Endothelial cell of umbilical vein (primary cell): ENCODE measurements at regions not wholly inside any gene's neighbourhood (a gene's known extent, or its start where the extent isn't known, plus 50 kb on each side); places are given as distances from the start of the nearest gene placed in this dataset.

Experiments
- BruUV-seq: library from RNA; stranded (reverse); fragments of 400-500 nt; replicated peaks from 2 replicates; lab custom pipeline; 2021; lab: Mats Ljungman, UMichigan
- CTCF ChIA-PET: fragments of 300-600, 350-600 bp; sonication (Branson Sonifier 250); formaldehyde crosslinking; loops from one replicate; lab custom pipeline; 2021; ENCODE audit warnings: antibody characterized with exemption, inconsistent platforms; lab: Charles Lee
- POLR2A ChIA-PET: fragments of 300-600, 350-600 bp; sonication (Branson Sonifier 250); formaldehyde crosslinking; loops from one replicate; lab custom pipeline; 2021; ENCODE audit warnings: antibody characterized with exemption, inconsistent platforms; lab: Charles Lee
- DNase-seq: peaks from one replicate; pipeline ENCODE4 v3.0.0-alpha.2; 2011; ENCODE audit warnings: low read depth, low spot score
- FAIRE-seq: peaks from 2 replicates; lab custom pipeline; 2011; peaks lifted over from hg19 to GRCh38; lab: Jason Lieb, UNC
- H2AFZ ChIP-seq: 2 replicates; pipeline ENCODE4 v1.6.0; 2012; ENCODE audit warnings: low read depth, low read length, control low read depth, inconsistent platforms
- H3K27ac ChIP-seq: 2 replicates; pipeline ENCODE4 v1.5.1; 2011; ENCODE audit warnings: low read depth, mild to moderate bottlenecking, control low read depth, low read length, moderate library complexity; ENCODE audit not compliant: insufficient read depth
- H3K27me3 ChIP-seq, 2 experiments: 2 replicates each; pipeline versions ENCODE4 v1.6.0 to v1.6.1; 2011; ENCODE audit warnings: low read length in 2 of 2, mixed read lengths in 1 of 2; ENCODE audit not compliant: control insufficient read depth in 2 of 2, insufficient read depth in 2 of 2
- H3K36me3 ChIP-seq, 2 experiments: 2 replicates in 1 of 2; 3 replicates in 1 of 2; pipeline ENCODE4 v1.5.1; 2011; ENCODE audit warnings: low read length in 2 of 2, mild to moderate bottlenecking in 1 of 2, moderate library complexity in 1 of 2; ENCODE audit not compliant: control insufficient read depth in 2 of 2, insufficient read depth in 2 of 2; ENCODE audit errors: extremely low read depth in 1 of 2
- H3K4me1 ChIP-seq: 3 replicates; pipeline ENCODE4 v1.5.1; 2011; ENCODE audit warnings: mild to moderate bottlenecking, low read length; ENCODE audit not compliant: control insufficient read depth, insufficient read depth; ENCODE audit errors: extremely low read depth
- H3K4me2 ChIP-seq: 2 replicates; pipeline ENCODE4 v1.6.1; 2011; ENCODE audit warnings: low read length, control low read depth, mixed read lengths; ENCODE audit not compliant: insufficient read depth
- H3K4me3 ChIP-seq, 3 experiments: fragments of 200-600 bp in 1 of 3; sonication (generic), shearing (Covaris generic) in 1 of 3; replicated peaks in 1 of 3; 2 replicates each; pipeline ENCODE4 v1.5.1; 2011 to 2016; ENCODE audit warnings: control low read depth in 3 of 3, low read length in 3 of 3, mild to moderate bottlenecking in 2 of 3, inconsistent platforms in 1 of 3, low read depth in 1 of 3, moderate library complexity in 1 of 3; ENCODE audit not compliant: insufficient read depth in 1 of 3
- H3K79me2 ChIP-seq: 2 replicates; pipeline ENCODE4 v1.6.0; 2012; ENCODE audit warnings: low read length, inconsistent platforms; ENCODE audit not compliant: control insufficient read depth, insufficient read depth
- H3K9ac ChIP-seq: replicated peaks from 2 replicates; pipeline ENCODE3; 2011; ENCODE audit warnings: low read length, control low read depth; ENCODE audit not compliant: insufficient read depth; ENCODE audit errors: extremely low read depth
- H3K9me1 ChIP-seq: replicated peaks from 3 replicates; pipeline ENCODE4 v1.6.0; 2011; ENCODE audit warnings: mild to moderate bottlenecking, low read length; ENCODE audit not compliant: control insufficient read depth, insufficient read depth; ENCODE audit errors: extremely low read depth
- H3K9me3 ChIP-seq: replicated peaks from 2 replicates; pipeline ENCODE4 v1.5.1; 2012; ENCODE audit warnings: low read length, inconsistent platforms; ENCODE audit not compliant: control insufficient read depth, insufficient read depth
- H4K20me1 ChIP-seq: replicated peaks from 2 replicates; pipeline ENCODE3; 2011; ENCODE audit warnings: mild to moderate bottlenecking, low read length; ENCODE audit not compliant: control insufficient read depth, insufficient read depth; ENCODE audit errors: extremely low read depth
- EZH2 ChIP-seq: IDR thresholded peaks from 2 replicates; pipeline ENCODE4 v1.6.1; 2012; ENCODE audit warnings: borderline replicate concordance, low read depth, mild to moderate bottlenecking, moderate library complexity, low read length, inconsistent platforms; ENCODE audit not compliant: severe bottlenecking
- FOS ChIP-seq: IDR thresholded peaks from 2 replicates; pipeline ENCODE4 v1.6.1; 2011; ENCODE audit warnings: mild to moderate bottlenecking, low read length, moderate library complexity, borderline replicate concordance; ENCODE audit not compliant: insufficient read depth
- GATA2 ChIP-seq: IDR thresholded peaks from 2 replicates; pipeline ENCODE4 v1.7.0; 2011; ENCODE audit warnings: low read depth, mild to moderate bottlenecking, moderate library complexity, mixed read lengths, low read length; ENCODE audit not compliant: insufficient read length, insufficient read depth
- JUN ChIP-seq: IDR thresholded peaks from 2 replicates; pipeline ENCODE4 v1.6.1; 2011; ENCODE audit warnings: borderline replicate concordance, low read depth; ENCODE audit not compliant: insufficient read length, insufficient read depth
- MYC ChIP-seq: IDR thresholded peaks from one replicate; pipeline ENCODE4 v1.6.1; 2011; ENCODE audit warnings: mild to moderate bottlenecking, low read depth, low read length
- POLR2A ChIP-seq: IDR thresholded peaks from 2 replicates; pipeline ENCODE4 v1.6.1; 2012; ENCODE audit warnings: low read depth, mild to moderate bottlenecking, control low read depth, low read length
- POLR2AphosphoS5 ChIP-seq: IDR thresholded peaks from 2 replicates; pipeline ENCODE4 v1.6.1; 2012; ENCODE audit warnings: low read depth, mild to moderate bottlenecking, control low read depth, low read length, moderate library complexity; ENCODE audit not compliant: insufficient read depth
- dilution Hi-C: fragments of 300-500 bp; cut with MboI; formaldehyde crosslinking; loops from one replicate; pipeline ENCODE4 v1.15.0; 2019; ENCODE audit warnings: low sequenced_read_pairs; ENCODE audit not compliant: extremely low pct_ligation_motif_present
- intact Hi-C: fragments of 100-400 bp; cut with micrococcal nuclease; formaldehyde crosslinking; loops from one replicate; pipeline ENCODE4 v1.10.0; 2022
- TF ChIP-seq, protein P1 (sequence below), 2 donors: IDR thresholded peaks; 1 replicate in 1 of 2; 2 replicates in 1 of 2; pipeline ENCODE4 v1.5.1; 2011; ENCODE audit warnings: low read length in 2 of 2, mild to moderate bottlenecking in 2 of 2, moderate library complexity in 2 of 2, control low read depth in 1 of 2, inconsistent platforms in 1 of 2, low read depth in 1 of 2; ENCODE audit not compliant: insufficient read depth in 1 of 2; ENCODE audit errors: extremely low read depth in 1 of 2
- TF ChIP-seq, protein P2 (sequence below): IDR thresholded peaks from 2 replicates; pipeline ENCODE4 v1.6.1; 2011; ENCODE audit not compliant: insufficient read depth, insufficient read length

DNA sequence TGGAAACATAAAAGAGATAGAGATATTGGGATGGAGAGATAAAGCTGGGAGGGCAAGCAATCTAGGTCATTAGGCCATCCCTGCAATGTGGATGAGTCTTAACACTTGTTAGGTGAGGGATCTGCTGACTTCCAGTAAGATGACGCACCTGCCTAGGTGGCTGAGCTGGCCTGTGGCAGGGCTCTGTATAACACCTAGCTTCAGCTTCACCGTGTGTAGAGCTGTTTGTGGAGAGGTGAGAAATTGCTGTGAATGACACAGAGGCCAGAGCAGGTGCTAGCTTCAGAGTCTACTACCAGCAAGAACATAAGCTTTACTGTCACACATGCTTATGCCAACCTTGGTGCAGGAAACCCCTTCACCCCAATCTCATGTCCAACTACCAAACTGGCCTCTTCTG, 1010.0 kb downstream of the TYW1 start:
- DNase-seq = no peak
- intact Hi-C loops = no loop called here
- TF ChIP-seq POLR2A (no peak), FOS (no peak), GATA2 (no peak), MYC (no peak)
- TF ChIP-seq, protein P1, sequence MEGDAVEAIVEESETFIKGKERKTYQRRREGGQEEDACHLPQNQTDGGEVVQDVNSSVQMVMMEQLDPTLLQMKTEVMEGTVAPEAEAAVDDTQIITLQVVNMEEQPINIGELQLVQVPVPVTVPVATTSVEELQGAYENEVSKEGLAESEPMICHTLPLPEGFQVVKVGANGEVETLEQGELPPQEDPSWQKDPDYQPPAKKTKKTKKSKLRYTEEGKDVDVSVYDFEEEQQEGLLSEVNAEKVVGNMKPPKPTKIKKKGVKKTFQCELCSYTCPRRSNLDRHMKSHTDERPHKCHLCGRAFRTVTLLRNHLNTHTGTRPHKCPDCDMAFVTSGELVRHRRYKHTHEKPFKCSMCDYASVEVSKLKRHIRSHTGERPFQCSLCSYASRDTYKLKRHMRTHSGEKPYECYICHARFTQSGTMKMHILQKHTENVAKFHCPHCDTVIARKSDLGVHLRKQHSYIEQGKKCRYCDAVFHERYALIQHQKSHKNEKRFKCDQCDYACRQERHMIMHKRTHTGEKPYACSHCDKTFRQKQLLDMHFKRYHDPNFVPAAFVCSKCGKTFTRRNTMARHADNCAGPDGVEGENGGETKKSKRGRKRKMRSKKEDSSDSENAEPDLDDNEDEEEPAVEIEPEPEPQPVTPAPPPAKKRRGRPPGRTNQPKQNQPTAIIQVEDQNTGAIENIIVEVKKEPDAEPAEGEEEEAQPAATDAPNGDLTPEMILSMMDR (IDR thresholded peaks at IDR 0.05; ENCODE audit: extremely low read depth in 1 of 2, insufficient read depth in 1 of 2, low read depth in 1 of 2, low read length in 2 of 2) = no peak
- H4K20me1 ChIP-seq = no peaks in the 10 kb centered on the region
- no peak overlapping the region for H2AFZ ChIP-seq
- H3K27me3 ChIP-seq = no peaks in the 10 kb centered on the region
- H3K79me2 ChIP-seq = no peaks in the 10 kb centered on the region
- POLR2A ChIA-PET = no interaction called here
- no peaks in the 10 kb centered on the region for H3K9me1 ChIP-seq
- no peaks in the 10 kb centered on the region for H3K4me1 ChIP-seq
- no peaks in the 10 kb centered on the region for H3K36me3 ChIP-seq
- FAIRE-seq = no peak
- BruUV-seq = no TSS peak
- no peak overlapping the region for H3K4me2 ChIP-seq
- peaks cover 5% of the 10 kb centered on the region for H3K9me3 ChIP-seq
- dilution Hi-C loops = no loop called here
- H3K27ac ChIP-seq = no peak overlapping the region
- H3K4me3 ChIP-seq = no peak overlapping the region
- CTCF ChIA-PET = no interaction called here
- H3K9ac ChIP-seq = no peak overlapping the region

DNA sequence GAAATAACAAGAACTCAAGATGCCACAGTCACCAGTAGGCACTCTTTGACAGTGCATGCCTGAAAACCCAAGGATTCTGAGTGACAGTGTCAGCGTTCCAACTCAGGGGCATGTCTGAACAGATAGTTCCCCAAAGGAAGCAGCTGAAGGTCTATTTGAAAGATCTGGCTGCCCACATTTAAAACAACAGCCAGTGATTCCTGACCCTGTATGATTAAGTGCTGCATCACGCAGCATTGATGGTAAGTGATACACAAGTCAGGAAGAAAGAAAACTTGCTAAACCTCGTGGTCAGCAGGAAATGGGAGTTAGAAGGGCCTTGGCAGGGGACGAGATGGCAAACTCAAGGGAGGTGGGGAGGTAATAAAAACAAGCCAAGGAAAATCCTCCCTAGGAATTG, 1013.1 kb downstream of the TYW1 start:
- Histone ChIP-seq H3K27ac (no peak overlapping the region), H4K20me1 (no peaks in the 10 kb centered on the region), H3K9me1 (no peaks in the 10 kb centered on the region), H3K4me1 (no peaks in the 10 kb centered on the region), H3K9ac (no peak overlapping the region), H3K4me2 (no peak overlapping the region), H3K4me3 (no peak overlapping the region), H3K36me3 (no peaks in the 10 kb centered on the region), H3K9me3 (peaks cover 4% of the 10 kb centered on the region), H3K79me2 (no peaks in the 10 kb centered on the region), H3K27me3 (no peaks in the 10 kb centered on the region), H2AFZ (no peak overlapping the region)
- ChIA-PET CTCF (no interaction called here), POLR2A (no interaction called here)
- dilution Hi-C loops (no loop called here), intact Hi-C loops (no loop called here)
- FAIRE-seq (no peak), DNase-seq (no peak)
- no TSS peak for BruUV-seq
- TF ChIP-seq MYC = no peak
- TF ChIP-seq POLR2AphosphoS5 = no peak
- TF ChIP-seq GATA2 = no peak
- TF ChIP-seq, protein P2, sequence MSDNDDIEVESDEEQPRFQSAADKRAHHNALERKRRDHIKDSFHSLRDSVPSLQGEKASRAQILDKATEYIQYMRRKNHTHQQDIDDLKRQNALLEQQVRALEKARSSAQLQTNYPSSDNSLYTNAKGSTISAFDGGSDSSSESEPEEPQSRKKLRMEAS = no peak
- TF ChIP-seq FOS = no peak
- TF ChIP-seq, protein P1 (IDR thresholded peaks at IDR 0.05; ENCODE audit: extremely low read depth in 1 of 2, insufficient read depth in 1 of 2, low read depth in 1 of 2, low read length in 2 of 2) = no peak
- no peak for TF ChIP-seq EZH2
- TF ChIP-seq POLR2A = no peak
- no peak for TF ChIP-seq JUN
